ENCODE measurements at regions not wholly inside any gene's neighbourhood (a gene's known extent, or its start where the extent isn't known, plus 50 kb on each side); places are given as distances from the start of the nearest gene placed in this dataset.

GRCh38 chr22:34115722-34116121 lies 195.4 kb upstream of the LARGE1 start:
- intact Hi-C loops (cut with micrococcal nuclease), result no loop called here
- peaks cover 2% of the 10 kb centered on the region for H3K9me3 Mint-ChIP-seq
- DNase-seq, result no peak
- POLR2A ChIA-PET, result no interaction called here
- H3K4me1 Mint-ChIP-seq (ENCODE audit: low read depth), result no peaks in the 10 kb centered on the region
- CTCF ChIA-PET, result no interaction called here
- H3K36me3 Mint-ChIP-seq, result no peaks in the 10 kb centered on the region
- H3K27ac Mint-ChIP-seq, result no peak overlapping the region
- no peak overlapping the region for H3K4me3 Mint-ChIP-seq
- H3K27me3 Mint-ChIP-seq, result no peaks in the 10 kb centered on the region

DNA sequence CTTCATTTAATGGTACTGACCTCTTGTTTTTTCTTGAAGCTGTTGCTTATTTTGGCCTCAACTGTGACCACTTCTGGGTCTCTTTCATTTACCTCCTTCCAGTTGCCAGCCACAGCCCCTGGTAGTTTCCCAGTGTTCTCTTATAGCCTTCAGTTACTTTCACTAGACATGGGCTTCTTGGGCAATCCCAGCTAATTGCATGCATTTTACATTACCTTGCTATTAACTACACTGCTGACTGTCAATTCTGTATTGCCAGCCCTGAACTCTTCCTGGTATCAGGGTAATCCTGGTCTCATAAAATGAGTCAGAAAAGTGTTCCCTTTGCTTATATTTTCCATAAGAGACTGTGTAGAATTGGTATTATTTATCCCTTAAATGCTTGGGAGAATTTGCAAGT lies 195.8 kb upstream of the LARGE1 start:
- ChIA-PET POLR2A (no interaction called here), CTCF (no interaction called here)
- Mint-ChIP-seq H3K4me3 (no peak overlapping the region), H3K27ac (no peak overlapping the region), H3K4me1 (ENCODE audit: low read depth) (no peaks in the 10 kb centered on the region), H3K36me3 (no peaks in the 10 kb centered on the region), H3K27me3 (no peaks in the 10 kb centered on the region), H3K9me3 (peaks cover 2% of the 10 kb centered on the region)
- intact Hi-C loops (cut with micrococcal nuclease), result no loop called here
- DNase-seq, result no peak

GRCh38 chr22:34122042-34122441 lies 201.8 kb upstream of the LARGE1 start:
- no peaks in the 10 kb centered on the region for H3K4me1 Mint-ChIP-seq (ENCODE audit: low read depth)
- intact Hi-C loops (cut with micrococcal nuclease), result no loop called here
- POLR2A ChIA-PET, result no interaction called here
- H3K9me3 Mint-ChIP-seq, result peaks cover 2% of the 10 kb centered on the region
- no peak for DNase-seq
- H3K27me3 Mint-ChIP-seq, result no peaks in the 10 kb centered on the region
- H3K36me3 Mint-ChIP-seq, result no peaks in the 10 kb centered on the region
- no peak overlapping the region for H3K4me3 Mint-ChIP-seq
- H3K27ac Mint-ChIP-seq, result no peak overlapping the region
- CTCF ChIA-PET, result no interaction called here

DNA sequence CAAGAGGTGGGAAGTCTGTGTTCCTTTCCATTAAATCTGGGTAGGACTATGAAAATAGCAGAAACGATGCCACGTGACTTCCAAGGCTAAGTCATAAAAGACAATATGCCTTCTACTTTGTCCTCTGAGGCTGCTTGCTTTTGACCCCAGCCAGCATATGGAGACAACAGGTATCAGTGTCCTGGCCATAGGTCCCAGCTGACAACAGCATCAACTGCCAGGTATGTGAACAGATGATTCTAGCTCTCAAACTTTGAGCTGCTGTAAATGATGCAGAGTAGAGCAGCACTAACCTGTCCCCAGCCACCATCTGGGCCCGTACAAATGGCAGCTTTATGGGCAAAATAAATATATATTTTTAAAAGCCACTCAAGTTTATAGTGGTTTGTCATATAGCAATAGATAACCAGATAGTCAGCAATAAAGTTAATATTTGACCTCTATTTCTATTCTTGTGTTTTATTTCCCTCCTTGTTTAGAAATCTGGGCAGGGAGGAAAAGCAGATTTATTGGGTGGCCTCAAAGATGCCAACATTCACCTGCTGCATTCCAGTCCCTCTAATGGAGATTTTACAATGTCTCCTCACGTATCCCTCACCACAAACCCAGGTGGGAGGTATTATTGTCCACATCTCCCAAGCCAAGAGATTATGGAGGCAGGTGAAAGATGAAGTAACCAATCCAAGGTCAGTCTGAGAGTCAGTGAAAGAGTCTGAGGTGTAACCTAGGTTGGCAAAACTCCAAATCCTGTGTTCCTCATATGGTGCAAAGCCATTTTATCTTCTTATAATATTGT lies 209.6 kb upstream of the LARGE1 start:
- Mint-ChIP-seq H3K27me3 (no peaks in the 10 kb centered on the region), H3K27ac (no peak overlapping the region), H3K36me3 (no peaks in the 10 kb centered on the region), H3K9me3 (no peaks in the 10 kb centered on the region), H3K4me1 (ENCODE audit: low read depth) (no peaks in the 10 kb centered on the region), H3K4me3 (no peak overlapping the region)
- ChIA-PET CTCF (no interaction called here), POLR2A (no interaction called here)
- intact Hi-C loops (cut with micrococcal nuclease), result no loop called here
- DNase-seq, result no peak

DNA sequence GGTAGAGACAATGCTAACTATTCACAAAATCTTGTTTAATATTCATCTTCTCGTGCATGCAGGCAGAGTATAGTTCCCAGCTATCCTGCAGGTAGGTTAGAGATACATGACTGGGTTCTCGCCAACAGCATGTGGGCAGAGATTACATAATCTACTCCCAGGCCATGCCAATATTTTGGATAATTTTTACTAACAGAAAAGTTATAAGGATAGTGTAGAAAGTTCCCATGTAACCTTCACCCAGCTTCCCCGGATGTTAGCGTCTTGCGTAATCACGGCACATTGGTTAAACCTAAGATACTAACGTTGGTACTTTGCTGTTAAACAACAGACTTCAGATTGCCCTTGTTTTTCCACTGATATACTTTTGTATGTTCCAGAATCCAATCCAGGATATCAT lies 215.5 kb upstream of the LARGE1 start:
- Mint-ChIP-seq H3K27me3 (no peaks in the 10 kb centered on the region), H3K4me3 (no peak overlapping the region), H3K9me3 (no peaks in the 10 kb centered on the region), H3K4me1 (ENCODE audit: low read depth) (no peaks in the 10 kb centered on the region), H3K36me3 (no peaks in the 10 kb centered on the region), H3K27ac (no peak overlapping the region)
- ChIA-PET POLR2A (no interaction called here), CTCF (no interaction called here)
- no peak for DNase-seq
- intact Hi-C loops (cut with micrococcal nuclease), result no loop called here

DNA sequence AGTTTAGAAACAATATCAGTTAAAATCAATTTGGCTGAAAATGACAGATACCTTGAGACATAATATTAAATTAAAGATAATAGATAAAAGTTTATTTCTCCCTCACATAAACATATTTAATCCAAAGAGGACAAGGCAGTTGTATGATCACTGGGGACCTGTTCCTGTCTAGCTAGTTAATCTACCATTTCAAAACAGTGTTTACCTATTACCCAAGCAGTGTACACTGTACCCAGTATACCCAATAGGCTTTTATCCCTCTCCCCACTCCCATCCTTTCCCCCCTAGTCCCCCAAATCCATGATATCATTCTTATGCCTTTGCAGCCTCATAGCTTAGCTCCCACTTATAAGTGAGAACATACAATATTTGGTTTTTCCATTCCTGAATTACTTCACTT lies 229.7 kb upstream of the LARGE1 start:
- Mint-ChIP-seq H3K4me3 (no peak overlapping the region), H3K27ac (no peak overlapping the region), H3K4me1 (ENCODE audit: low read depth) (no peaks in the 10 kb centered on the region), H3K27me3 (no peaks in the 10 kb centered on the region), H3K9me3 (peaks cover 18% of the 10 kb centered on the region), H3K36me3 (no peaks in the 10 kb centered on the region)
- ChIA-PET POLR2A (no interaction called here), CTCF (no interaction called here)
- no peak for DNase-seq
- intact Hi-C loops (cut with micrococcal nuclease), result no loop called here

DNA sequence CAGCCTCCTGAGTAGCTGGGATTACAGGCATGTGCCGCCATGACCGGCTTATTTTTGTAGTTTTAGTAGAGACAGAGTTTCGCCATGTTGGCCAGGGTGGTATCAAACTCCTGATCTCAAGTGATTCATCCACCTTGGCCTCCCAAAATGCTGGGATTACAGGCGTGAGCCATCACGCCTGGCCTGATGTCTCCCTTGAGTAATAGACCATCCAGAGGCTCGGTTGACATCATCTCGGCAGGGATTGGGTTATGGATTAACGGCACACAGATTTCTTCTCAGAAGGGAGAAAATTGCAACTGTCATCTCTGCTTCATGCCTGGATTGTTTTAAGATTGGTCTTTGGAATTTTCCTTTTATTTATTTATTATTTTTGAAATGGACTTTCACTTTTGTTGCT lies 239.2 kb upstream of the LARGE1 start:
- no peak overlapping the region for H3K4me3 Mint-ChIP-seq
- no peaks in the 10 kb centered on the region for H3K36me3 Mint-ChIP-seq
- DNase-seq, result no peak
- ChIA-PET CTCF (no interaction called here), POLR2A (no interaction called here)
- intact Hi-C loops (cut with micrococcal nuclease), result no loop called here
- H3K27me3 Mint-ChIP-seq, result no peaks in the 10 kb centered on the region
- H3K27ac Mint-ChIP-seq, result no peak overlapping the region
- H3K4me1 Mint-ChIP-seq (ENCODE audit: low read depth), result no peaks in the 10 kb centered on the region
- no peaks in the 10 kb centered on the region for H3K9me3 Mint-ChIP-seq

DNA sequence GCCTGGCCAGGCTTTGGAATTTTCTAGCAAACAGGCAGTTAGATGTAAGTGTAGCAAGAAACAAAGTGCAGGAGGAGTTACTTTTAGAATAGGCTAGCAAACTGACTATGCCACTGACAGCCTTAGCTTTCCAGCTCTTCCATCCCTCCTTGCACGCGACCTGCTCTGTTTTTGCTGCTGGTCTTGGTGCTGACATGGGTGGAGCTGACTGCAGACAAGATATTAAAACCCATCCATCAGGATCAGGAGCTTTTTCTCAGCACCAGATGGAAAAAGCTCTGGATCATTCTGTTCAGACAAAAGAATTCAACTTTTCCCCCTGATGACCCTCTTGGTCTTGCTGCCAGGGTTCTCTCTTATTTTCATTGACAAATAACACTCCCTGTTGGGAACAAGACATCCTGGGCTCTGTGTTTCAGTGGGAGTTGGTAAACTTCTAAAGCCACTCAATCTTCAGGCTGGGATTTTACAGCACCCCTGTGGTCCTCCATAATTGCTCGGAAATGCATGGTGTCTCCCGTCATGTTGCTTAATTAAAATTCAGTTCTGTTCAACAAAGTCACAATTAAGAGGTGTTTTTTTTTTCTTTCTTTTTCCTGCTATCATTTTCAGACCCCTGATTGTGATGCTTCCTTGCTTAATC lies 240.0 kb upstream of the LARGE1 start:
- Mint-ChIP-seq H3K27ac (no peak overlapping the region), H3K36me3 (no peaks in the 10 kb centered on the region), H3K27me3 (no peaks in the 10 kb centered on the region), H3K4me3 (no peak overlapping the region), H3K4me1 (ENCODE audit: low read depth) (no peaks in the 10 kb centered on the region), H3K9me3 (no peaks in the 10 kb centered on the region)
- DNase-seq, result no peak
- intact Hi-C loops (cut with micrococcal nuclease), result no loop called here
- ChIA-PET CTCF (no interaction called here), POLR2A (no interaction called here)

- CTCF ChIA-PET, result no interaction called here
- POLR2A ChIA-PET, result no interaction called here
Measured at GRCh38 chr22:34161431-34162123, 241.3 kb upstream of the LARGE1 start.

DNA sequence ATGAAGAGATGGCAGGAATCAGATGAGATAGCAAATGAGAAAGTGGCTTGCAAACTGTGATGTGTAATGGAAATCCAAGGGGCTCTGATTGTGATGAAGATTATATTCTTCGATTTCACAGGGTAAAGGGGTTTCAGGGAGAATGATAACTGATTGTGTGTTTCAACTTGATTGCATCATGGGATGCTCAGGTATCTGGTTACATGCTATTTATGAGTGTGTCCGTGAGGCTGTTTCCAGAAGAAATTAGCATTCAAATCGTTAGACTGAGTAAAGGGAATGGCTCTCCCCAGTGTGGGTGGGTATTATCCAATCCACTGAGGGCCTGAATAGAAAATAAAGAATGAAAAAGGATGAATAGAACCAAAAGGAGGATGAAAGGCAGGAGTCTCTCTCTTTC lies 278.7 kb upstream of the LARGE1 start:
- intact Hi-C loops (cut with micrococcal nuclease), result no loop called here
- Mint-ChIP-seq H3K4me3 (no peak overlapping the region), H3K27ac (no peak overlapping the region), H3K4me1 (ENCODE audit: low read depth) (no peaks in the 10 kb centered on the region), H3K27me3 (no peaks in the 10 kb centered on the region), H3K36me3 (no peaks in the 10 kb centered on the region), H3K9me3 (no peaks in the 10 kb centered on the region)
- DNase-seq, result no peak
- ChIA-PET POLR2A (no interaction called here), CTCF (no interaction called here)

More at GRCh38 chr22:34161431-34162123, 241.3 kb upstream of the LARGE1 start:
- no peak for DNase-seq
- no peaks in the 10 kb centered on the region for H3K9me3 Mint-ChIP-seq
- H3K36me3 Mint-ChIP-seq, result no peaks in the 10 kb centered on the region
- H3K27me3 Mint-ChIP-seq, result no peaks in the 10 kb centered on the region
- intact Hi-C loops (cut with micrococcal nuclease), result no loop called here
- H3K4me3 Mint-ChIP-seq, result no peak overlapping the region
- H3K27ac Mint-ChIP-seq, result no peak overlapping the region
- no peaks in the 10 kb centered on the region for H3K4me1 Mint-ChIP-seq (ENCODE audit: low read depth)

- DNase-seq, result no peak
- no peaks in the 10 kb centered on the region for H3K4me1 Mint-ChIP-seq (ENCODE audit: low read depth)
- H3K9me3 Mint-ChIP-seq, result peaks cover 20% of the 10 kb centered on the region
- no peak overlapping the region for H3K4me3 Mint-ChIP-seq
- intact Hi-C loops (cut with micrococcal nuclease), result no loop called here
- H3K36me3 Mint-ChIP-seq, result no peaks in the 10 kb centered on the region
- ChIA-PET CTCF (no interaction called here), POLR2A (no interaction called here)
- H3K27me3 Mint-ChIP-seq, result peaks cover 3% of the 10 kb centered on the region
- no peak overlapping the region for H3K27ac Mint-ChIP-seq
Measured at GRCh38 chr22:34210301-34210700, 290.0 kb upstream of the LARGE1 start.

GRCh38 chr22:34214372-34214771 lies 294.1 kb upstream of the LARGE1 start:
- intact Hi-C loops (cut with micrococcal nuclease), result no loop called here
- Mint-ChIP-seq H3K36me3 (no peaks in the 10 kb centered on the region), H3K27me3 (no peaks in the 10 kb centered on the region), H3K27ac (no peak overlapping the region), H3K4me1 (ENCODE audit: low read depth) (no peaks in the 10 kb centered on the region), H3K9me3 (peaks cover 25% of the 10 kb centered on the region), H3K4me3 (no peak overlapping the region)
- no peak for DNase-seq
- ChIA-PET POLR2A (no interaction called here), CTCF (no interaction called here)

GRCh38 chr22:34225278-34225677 lies 305.0 kb upstream of the LARGE1 start:
- H3K27ac Mint-ChIP-seq, result no peak overlapping the region
- H3K9me3 Mint-ChIP-seq, result no peaks in the 10 kb centered on the region
- H3K27me3 Mint-ChIP-seq, result peaks cover 2% of the 10 kb centered on the region
- ChIA-PET POLR2A (no interaction called here), CTCF (no interaction called here)
- H3K36me3 Mint-ChIP-seq, result no peaks in the 10 kb centered on the region
- no peak for DNase-seq
- H3K4me1 Mint-ChIP-seq (ENCODE audit: low read depth), result no peaks in the 10 kb centered on the region
- H3K4me3 Mint-ChIP-seq, result no peak overlapping the region
- intact Hi-C loops (cut with micrococcal nuclease), result no loop called here
